Parathyroid adenoma (tissue), 2 donors: ENCODE measurements at regions not wholly inside any gene's neighbourhood (a gene's known extent, or its start where the extent isn't known, plus 50 kb on each side); places are given as distances from the start of the nearest gene placed in this dataset.

ENCODE experiments used
- H2AFZ ChIP-seq: fragments of 300-600 bp; sonication (generic); one replicate; pipeline ENCODE4 v1.7.0; 2017; ENCODE audit warnings: antibody characterized with exemption, mild to moderate bottlenecking
- H3K27ac ChIP-seq: fragments of 300-600 bp; sonication (generic); one replicate; pipeline ENCODE4 v1.7.0; 2017
- H3K27me3 ChIP-seq: fragments of 300-600 bp; sonication (generic); one replicate; pipeline ENCODE4 v1.7.0; 2017; ENCODE audit warnings: low read length; ENCODE audit not compliant: control insufficient read depth, insufficient read depth
- H3K36me3 ChIP-seq: fragments of 300-600 bp; sonication (generic); one replicate; pipeline ENCODE4 v1.7.0; 2017; ENCODE audit warnings: low read length; ENCODE audit not compliant: control insufficient read depth, insufficient read depth
- H3K4me1 ChIP-seq: fragments of 300-600 bp; sonication (generic); one replicate; pipeline ENCODE4 v1.7.0; 2017; ENCODE audit warnings: control low read depth
- H3K4me2 ChIP-seq: fragments of 300-600 bp; sonication (generic); one replicate; pipeline ENCODE4 v1.7.0; 2017; ENCODE audit warnings: low read length
- H3K4me3 ChIP-seq: fragments of 300-600 bp; sonication (generic); one replicate; pipeline ENCODE4 v1.7.0; 2017; ENCODE audit warnings: low read depth, low read length
- H3K79me2 ChIP-seq: fragments of 300-600 bp; sonication (generic); one replicate; pipeline ENCODE4 v1.7.0; 2017; ENCODE audit warnings: control low read depth
- H3K9ac ChIP-seq: fragments of 300-600 bp; sonication (generic); one replicate; pipeline ENCODE4 v1.7.0; 2017; ENCODE audit warnings: mild to moderate bottlenecking
- H3K9me3 ChIP-seq: fragments of 300-600 bp; sonication (generic); one replicate; pipeline ENCODE4 v1.7.0; 2017; ENCODE audit warnings: low read length; ENCODE audit not compliant: control insufficient read depth
- TF ChIP-seq, protein P1 (sequence below): fragments of 300-600 bp; sonication (generic); IDR thresholded peaks from one replicate; pipeline ENCODE4 v1.7.0; 2017; ENCODE audit warnings: antibody characterized with exemption, mild to moderate bottlenecking
- donor health status: primary hyperparathyroidism.

DNA sequence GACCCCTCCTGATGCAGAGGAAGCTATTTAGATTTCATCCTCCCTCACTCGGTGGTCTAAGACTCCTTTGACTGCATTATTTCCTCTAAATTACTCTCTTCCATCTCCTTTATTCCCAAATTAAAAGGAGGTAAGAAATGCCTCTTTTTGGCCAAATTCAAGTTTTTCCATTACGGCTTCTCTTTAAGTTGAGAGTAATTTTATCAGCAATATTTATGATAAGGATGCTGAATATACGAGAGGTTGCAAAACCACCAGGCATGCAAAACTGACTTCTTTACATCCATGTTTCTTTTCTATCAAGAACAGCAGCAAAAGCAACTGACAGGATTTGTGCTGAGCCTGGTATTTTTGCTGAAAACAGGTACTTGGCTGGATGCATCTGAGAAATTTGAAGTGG, 262.0 kb upstream of the RARB start:
- Histone ChIP-seq H3K4me2 (no peak overlapping the region), H3K9ac (no peak overlapping the region), H3K79me2 (no peaks in the 10 kb centered on the region), H3K27me3 (no peaks in the 10 kb centered on the region), H3K36me3 (no peaks in the 10 kb centered on the region), H2AFZ (no peak overlapping the region), H3K4me1 (no peaks in the 10 kb centered on the region), H3K4me3 (no peak overlapping the region), H3K9me3 (no peaks in the 10 kb centered on the region), H3K27ac (no peak overlapping the region)
- TF ChIP-seq, protein P1, sequence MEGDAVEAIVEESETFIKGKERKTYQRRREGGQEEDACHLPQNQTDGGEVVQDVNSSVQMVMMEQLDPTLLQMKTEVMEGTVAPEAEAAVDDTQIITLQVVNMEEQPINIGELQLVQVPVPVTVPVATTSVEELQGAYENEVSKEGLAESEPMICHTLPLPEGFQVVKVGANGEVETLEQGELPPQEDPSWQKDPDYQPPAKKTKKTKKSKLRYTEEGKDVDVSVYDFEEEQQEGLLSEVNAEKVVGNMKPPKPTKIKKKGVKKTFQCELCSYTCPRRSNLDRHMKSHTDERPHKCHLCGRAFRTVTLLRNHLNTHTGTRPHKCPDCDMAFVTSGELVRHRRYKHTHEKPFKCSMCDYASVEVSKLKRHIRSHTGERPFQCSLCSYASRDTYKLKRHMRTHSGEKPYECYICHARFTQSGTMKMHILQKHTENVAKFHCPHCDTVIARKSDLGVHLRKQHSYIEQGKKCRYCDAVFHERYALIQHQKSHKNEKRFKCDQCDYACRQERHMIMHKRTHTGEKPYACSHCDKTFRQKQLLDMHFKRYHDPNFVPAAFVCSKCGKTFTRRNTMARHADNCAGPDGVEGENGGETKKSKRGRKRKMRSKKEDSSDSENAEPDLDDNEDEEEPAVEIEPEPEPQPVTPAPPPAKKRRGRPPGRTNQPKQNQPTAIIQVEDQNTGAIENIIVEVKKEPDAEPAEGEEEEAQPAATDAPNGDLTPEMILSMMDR, result no peak

DNA sequence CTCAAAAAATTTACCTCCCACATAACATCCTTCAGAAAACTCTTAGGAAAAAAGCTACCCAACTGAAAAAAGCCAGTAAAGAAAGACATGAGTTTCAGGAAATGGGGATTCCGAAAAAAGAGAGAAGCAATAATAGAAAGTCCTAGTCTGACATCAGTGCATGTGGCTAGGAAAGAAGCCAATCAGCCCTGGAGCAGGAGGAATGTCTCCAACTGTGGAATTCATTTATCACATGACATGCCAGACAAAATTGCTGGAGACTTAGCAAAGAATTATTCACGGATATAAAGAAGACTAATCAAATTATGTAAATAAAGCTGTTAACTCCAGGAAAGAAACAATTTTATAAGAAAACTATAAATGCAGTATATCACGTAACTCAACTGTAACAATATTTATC, 258.9 kb upstream of the RARB start:
- TF ChIP-seq, protein P1, result no peak
- no peak overlapping the region for H3K9ac ChIP-seq
- no peak overlapping the region for H3K4me2 ChIP-seq
- H3K36me3 ChIP-seq, result no peaks in the 10 kb centered on the region
- no peaks in the 10 kb centered on the region for H3K27me3 ChIP-seq
- no peak overlapping the region for H3K4me3 ChIP-seq
- no peak overlapping the region for H3K27ac ChIP-seq
- H3K9me3 ChIP-seq, result no peaks in the 10 kb centered on the region
- H3K4me1 ChIP-seq, result no peaks in the 10 kb centered on the region
- H3K79me2 ChIP-seq, result no peaks in the 10 kb centered on the region
- no peak overlapping the region for H2AFZ ChIP-seq

DNA sequence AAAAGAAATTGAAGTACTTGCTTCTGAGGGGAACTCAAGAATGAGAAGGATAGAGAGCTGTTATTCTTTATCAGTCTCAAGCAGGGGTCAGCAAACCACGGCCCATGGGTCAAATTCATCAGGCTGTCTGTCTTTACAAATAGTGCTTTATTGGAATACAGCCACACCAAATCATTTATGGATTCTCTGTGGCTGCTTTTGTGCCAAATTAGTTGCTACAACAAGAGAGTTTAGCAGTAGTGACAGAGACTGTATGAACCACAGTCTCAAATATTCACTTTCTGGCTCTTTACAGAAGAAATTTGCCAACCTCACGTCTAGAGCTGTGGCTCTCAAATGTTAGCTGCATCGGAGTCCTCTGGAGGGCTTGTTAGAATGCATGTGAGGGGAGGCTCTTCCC, 258.0 kb upstream of the RARB start:
- no peak overlapping the region for H3K9ac ChIP-seq
- H3K27me3 ChIP-seq, result no peaks in the 10 kb centered on the region
- no peak overlapping the region for H3K4me2 ChIP-seq
- no peaks in the 10 kb centered on the region for H3K4me1 ChIP-seq
- no peak overlapping the region for H2AFZ ChIP-seq
- no peaks in the 10 kb centered on the region for H3K36me3 ChIP-seq
- no peak overlapping the region for H3K27ac ChIP-seq
- H3K9me3 ChIP-seq, result no peaks in the 10 kb centered on the region
- TF ChIP-seq, protein P1, result no peak
- H3K4me3 ChIP-seq, result no peak overlapping the region
- no peaks in the 10 kb centered on the region for H3K79me2 ChIP-seq

DNA sequence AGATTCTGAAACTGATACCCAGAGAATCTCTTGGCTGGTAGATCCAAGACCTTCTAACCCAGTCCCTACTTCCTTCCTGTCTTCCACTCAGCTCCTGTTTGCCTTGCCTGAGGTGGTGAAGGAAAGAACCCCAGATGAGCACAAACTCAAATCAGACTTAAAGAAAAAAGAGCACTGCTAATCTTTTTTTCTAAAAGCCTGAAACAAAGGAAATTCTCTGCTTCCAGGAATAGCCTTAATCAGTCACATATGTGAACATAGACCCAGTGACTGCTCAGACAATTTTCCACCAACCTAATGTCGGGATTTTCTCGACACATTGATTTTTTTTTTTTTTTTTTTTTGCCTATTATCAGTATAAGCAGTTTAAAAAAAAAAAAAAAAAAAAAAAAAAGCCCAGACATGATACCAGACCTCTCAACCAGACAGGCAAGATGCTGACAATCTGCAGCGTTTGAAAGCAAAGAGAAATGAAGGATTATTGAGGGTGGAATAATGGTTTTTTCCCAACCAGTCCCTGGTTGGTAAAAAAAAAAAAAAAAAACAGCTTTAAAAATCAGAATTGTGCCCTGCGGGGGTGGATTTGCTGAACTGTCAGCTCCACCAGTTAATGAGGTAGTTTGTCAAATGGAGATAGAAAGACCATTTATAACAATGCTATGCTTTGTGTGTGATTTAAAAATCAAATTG, 256.8 kb upstream of the RARB start:
- Histone ChIP-seq H3K9me3 (no peaks in the 10 kb centered on the region), H3K36me3 (no peaks in the 10 kb centered on the region), H2AFZ (no peak overlapping the region), H3K4me3 (no peak overlapping the region), H3K27ac (no peak overlapping the region), H3K4me2 (no peak overlapping the region), H3K9ac (no peak overlapping the region), H3K79me2 (no peaks in the 10 kb centered on the region), H3K27me3 (no peaks in the 10 kb centered on the region), H3K4me1 (no peaks in the 10 kb centered on the region)
- TF ChIP-seq, protein P1, result no peak

DNA sequence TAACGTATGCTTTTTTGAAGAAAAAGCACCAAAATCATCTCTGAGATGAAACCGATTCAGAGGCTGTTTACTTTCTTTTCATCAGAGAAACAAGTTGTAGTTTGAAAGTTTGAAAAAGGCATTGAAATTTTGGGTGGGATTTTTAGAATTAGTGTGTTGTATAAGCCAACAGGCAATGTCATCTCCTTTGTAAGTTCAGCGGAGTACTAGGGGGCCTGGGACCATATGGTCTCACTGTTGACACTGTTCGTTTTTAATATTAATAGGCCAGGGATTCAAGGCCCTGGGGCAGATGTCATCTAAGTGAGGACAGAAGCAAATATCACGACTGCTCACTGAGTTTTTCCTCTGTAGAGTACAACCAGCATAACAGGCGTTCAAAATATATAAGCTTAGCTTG, 256.2 kb upstream of the RARB start:
- H3K27ac ChIP-seq, result no peak overlapping the region
- H3K27me3 ChIP-seq, result no peaks in the 10 kb centered on the region
- H3K79me2 ChIP-seq, result no peaks in the 10 kb centered on the region
- no peak overlapping the region for H3K4me3 ChIP-seq
- H3K4me2 ChIP-seq, result no peak overlapping the region
- H3K36me3 ChIP-seq, result no peaks in the 10 kb centered on the region
- H3K9me3 ChIP-seq, result no peaks in the 10 kb centered on the region
- TF ChIP-seq, protein P1, result no peak
- no peak overlapping the region for H3K9ac ChIP-seq
- no peak overlapping the region for H2AFZ ChIP-seq
- no peaks in the 10 kb centered on the region for H3K4me1 ChIP-seq
